ENCODE measurements at regions not wholly inside any gene's neighbourhood (a gene's known extent, or its start where the extent isn't known, plus 50 kb on each side); places are given as distances from the start of the nearest gene placed in this dataset.

- no peak for DNase-seq (ENCODE audit: low spot score)
Observed at GRCh38 chr14:61941421-61942150, 179.4 kb downstream of the SNAPC1 start.

GRCh38 chr14:61948376-61948775 is 186.2 kb downstream of the SNAPC1 start:
- no peak for DNase-seq (ENCODE audit: low spot score)

GRCh38 chr14:61950340-61950739 is 188.1 kb downstream of the SNAPC1 start:
- DNase-seq (ENCODE audit: low spot score) = no peak

- DNase-seq (ENCODE audit: low spot score) = no peak
Observed at GRCh38 chr14:61953602-61954001, 191.4 kb downstream of the SNAPC1 start.

- DNase-seq (ENCODE audit: low spot score) = no peak
Observed at GRCh38 chr14:61954306-61954705, 192.1 kb downstream of the SNAPC1 start.

- DNase-seq (ENCODE audit: low spot score) = no peak
Observed at GRCh38 chr14:61956517-61956916, 194.3 kb downstream of the SNAPC1 start.

- no peak for DNase-seq (ENCODE audit: low spot score)
Observed at GRCh38 chr14:61959348-61959747, 197.1 kb downstream of the SNAPC1 start.

GRCh38 chr14:61961369-61961768 is 199.1 kb downstream of the SNAPC1 start:
- DNase-seq (ENCODE audit: low spot score) = no peak

GRCh38 chr14:61963926-61964325 is 201.7 kb downstream of the SNAPC1 start:
- no peak for DNase-seq (ENCODE audit: low spot score)

- peak; percentile 12 for DNase-seq (ENCODE audit: low spot score)
Observed at GRCh38 chr14:61965030-61965745, 203.0 kb downstream of the SNAPC1 start.

- DNase-seq (ENCODE audit: low spot score) = no peak
Observed at GRCh38 chr14:61968207-61968606, 206.0 kb downstream of the SNAPC1 start.

GRCh38 chr14:61972711-61973110 is 210.5 kb downstream of the SNAPC1 start:
- no peak for DNase-seq (ENCODE audit: low spot score)

- no peak for DNase-seq (ENCODE audit: low spot score)
Observed at GRCh38 chr14:61973981-61974380, 211.8 kb downstream of the SNAPC1 start.

- DNase-seq (ENCODE audit: low spot score) = no peak
Observed at GRCh38 chr14:61977217-61977616, 215.0 kb downstream of the SNAPC1 start.

GRCh38 chr14:61988240-61988639 is 226.0 kb downstream of the SNAPC1 start:
- DNase-seq (ENCODE audit: low spot score) = no peak

GRCh38 chr14:61992139-61992538 is 229.9 kb downstream of the SNAPC1 start:
- peak; percentile 46 for DNase-seq (ENCODE audit: low spot score)

GRCh38 chr14:61992926-61993325 is 230.7 kb downstream of the SNAPC1 start:
- DNase-seq (ENCODE audit: low spot score) = no peak

- DNase-seq (ENCODE audit: low spot score) = no peak
Observed at GRCh38 chr14:61994589-61994988, 232.4 kb downstream of the SNAPC1 start.

- DNase-seq (ENCODE audit: low spot score) = no peak
Observed at GRCh38 chr14:61996753-61997152, 234.5 kb downstream of the SNAPC1 start.

GRCh38 chr14:61997161-61997560 is 234.9 kb downstream of the SNAPC1 start:
- DNase-seq (ENCODE audit: low spot score) = no peak

GRCh38 chr14:62001963-62002362 is 239.7 kb downstream of the SNAPC1 start:
- DNase-seq (ENCODE audit: low spot score) = no peak

- DNase-seq (ENCODE audit: low spot score) = no peak
Observed at GRCh38 chr14:62002642-62003041, 240.4 kb downstream of the SNAPC1 start.

GRCh38 chr14:62003701-62004100 is 241.5 kb downstream of the SNAPC1 start:
- DNase-seq (ENCODE audit: low spot score) = no peak
